GM12878 (cell line): ENCODE measurements at regions not wholly inside any gene's neighbourhood (a gene's known extent, or its start where the extent isn't known, plus 50 kb on each side); places are given as distances from the start of the nearest gene placed in this dataset.

Experiments used
- ATAC-seq: fragments of 200-7000 bp; cut with Tn5 transposase; 3 replicates; pipeline ENCODE4 v1.9.1; 2020; ENCODE audit warnings: mild to moderate bottlenecking, moderate library complexity
- BruUV-seq: library from RNA; stranded (reverse); fragments of 400-500 nt; replicated peaks from 2 replicates; lab custom pipeline; 2021; lab: Mats Ljungman, UMichigan
- CTCF ChIA-PET: fragments of 300-600 bp; sonication (Branson Sonifier 250); formaldehyde crosslinking; extraction: SDS; loops from one replicate; lab custom pipeline; 2021; ENCODE audit warnings: inconsistent platforms; lab: Yijun Ruan, JAX
- POLR2A ChIA-PET: fragments of 350-600 bp; formaldehyde crosslinking; extraction: SDS; loops from one replicate; lab custom pipeline; 2021; ENCODE audit warnings: inconsistent platforms; lab: Charles Lee
- RAD21 ChIA-PET: fragments of 300-600 bp; sonication (Branson Sonifier 250); formaldehyde crosslinking; loops from one replicate; lab custom pipeline; 2023; ENCODE audit warnings: antibody characterized with exemption; ENCODE audit not compliant: unreplicated experiment; lab: Charles Lee
- SMC1A ChIA-PET: fragments of 300-600 bp; sonication (Branson Sonifier 250); formaldehyde crosslinking; loops from one replicate; lab custom pipeline; 2023; ENCODE audit not compliant: unreplicated experiment, uncharacterized antibody; lab: Charles Lee
- DNase-seq: peaks from one replicate; pipeline ENCODE4 v3.0.0-alpha.2; 2011; ENCODE audit warnings: low read depth, low spot score
- FAIRE-seq: peaks from 3 replicates; lab custom pipeline; 2011; peaks lifted over from hg19 to GRCh38; lab: Jason Lieb, UNC
- H2AFZ ChIP-seq: 2 replicates; pipeline ENCODE4 v1.6.0; 2011; ENCODE audit warnings: low read depth, low read length, control low read depth; ENCODE audit not compliant: control insufficient read depth
- H3K27ac ChIP-seq: 2 replicates; pipeline ENCODE4 v1.5.1; 2011; ENCODE audit warnings: control low read depth; ENCODE audit not compliant: control insufficient read depth, insufficient read depth
- H3K27me3 ChIP-seq, 2 experiments: replicated peaks in 1 of 2; 2 replicates each; pipeline versions ENCODE4 v1.6.0 to v1.6.1; 2011; ENCODE audit warnings: low read length in 1 of 2; ENCODE audit not compliant: control insufficient read depth in 2 of 2, insufficient read depth in 2 of 2
- H3K36me3 ChIP-seq, 2 experiments: 2 replicates each; pipeline ENCODE4 v1.5.1; 2011; ENCODE audit warnings: low read length in 1 of 2; ENCODE audit not compliant: control insufficient read depth in 2 of 2, insufficient read depth in 2 of 2
- H3K4me1 ChIP-seq: 2 replicates; pipeline ENCODE4 v1.6.1; 2011; ENCODE audit warnings: mild to moderate bottlenecking, low read length, moderate library complexity, mixed read lengths; ENCODE audit not compliant: control insufficient read depth, insufficient read depth
- H3K4me2 ChIP-seq: 2 replicates; pipeline ENCODE4 v1.6.0; 2011; ENCODE audit warnings: control low read depth; ENCODE audit not compliant: control insufficient read depth, insufficient read depth
- H3K4me3 ChIP-seq: fragments of 200-600 bp; sonication (generic); 2 replicates; pipeline ENCODE4 v1.5.1; 2016
- H3K79me2 ChIP-seq: 2 replicates; pipeline ENCODE4 v1.6.0; 2011; ENCODE audit warnings: low read length; ENCODE audit not compliant: control insufficient read depth, insufficient read depth
- H3K9ac ChIP-seq: 2 replicates; pipeline ENCODE4 v1.8.0; 2011; ENCODE audit warnings: low read length, control low read depth, mixed read lengths; ENCODE audit not compliant: control insufficient read depth, insufficient read depth
- H3K9me3 ChIP-seq: replicated peaks from 3 replicates; pipeline ENCODE4 v1.5.1; 2011; ENCODE audit warnings: mild to moderate bottlenecking, low read length; ENCODE audit not compliant: control insufficient read depth, insufficient read depth
- H4K20me1 ChIP-seq: 2 replicates; pipeline ENCODE4 v1.6.0; 2011; ENCODE audit not compliant: control insufficient read depth, insufficient read depth
- CEBPZ ChIP-seq: fragments of 150-350 bp; IDR thresholded peaks from 2 replicates; pipeline ENCODE4 v1.6.1; 2016; ENCODE audit warnings: low read depth, low read length
- CHD2 ChIP-seq: IDR thresholded peaks from 2 replicates; pipeline ENCODE4 v1.6.1; 2011; ENCODE audit warnings: low read depth, low read length, improper control_type of control experiment, borderline replicate concordance
- E2F8 ChIP-seq: fragments of 450-650 bp; IDR thresholded peaks from 2 replicates; pipeline ENCODE4 v1.6.1; 2018; ENCODE audit warnings: mild to moderate bottlenecking, low read depth, moderate library complexity; ENCODE audit not compliant: partially characterized antibody
- EED ChIP-seq: sonication (generic); IDR thresholded peaks from 2 replicates; pipeline ENCODE4 v1.6.1; 2016; ENCODE audit warnings: antibody characterized with exemption, low read depth
- ESRRA ChIP-seq: IDR thresholded peaks from 2 replicates; pipeline ENCODE4 v1.6.1; 2012; ENCODE audit warnings: mild to moderate bottlenecking, low read length, improper control_type of control experiment
- IKZF2 ChIP-seq, 2 experiments: fragments of 450-650 bp; IDR thresholded peaks; 2 replicates each; pipeline ENCODE4 v1.6.1; 2017; ENCODE audit warnings: mild to moderate bottlenecking in 2 of 2, moderate library complexity in 2 of 2
- NKRF ChIP-seq: fragments of 450-650 bp; conservative IDR thresholded peaks from 2 replicates; pipeline ENCODE4 v1.6.1; 2017; ENCODE audit warnings: mild to moderate bottlenecking, moderate library complexity
- PKNOX1 ChIP-seq: fragments of 450-650 bp; IDR thresholded peaks from 2 replicates; pipeline ENCODE4 v1.6.1; 2016; ENCODE audit warnings: mild to moderate bottlenecking
- SMC3 ChIP-seq: IDR thresholded peaks from 2 replicates; pipeline ENCODE4 v1.6.1; 2011; ENCODE audit warnings: low read length, improper control_type of control experiment, borderline replicate concordance
- TAF1 ChIP-seq: IDR thresholded peaks from 2 replicates; pipeline ENCODE4 v1.6.1; 2011; ENCODE audit warnings: mild to moderate bottlenecking, low read depth, low read length, borderline replicate concordance
- TARDBP ChIP-seq: IDR thresholded peaks from 2 replicates; pipeline ENCODE4 v1.6.1; 2016; ENCODE audit warnings: borderline replicate concordance
- TCF7 ChIP-seq: IDR thresholded peaks from 2 replicates; pipeline ENCODE4 v1.6.1; 2014; ENCODE audit warnings: antibody characterized with exemption, borderline replicate concordance
- in situ Hi-C: fragments of 300-500 bp; cut with MboI; formaldehyde crosslinking; loops from 9 replicates; pipeline ENCODE4 v1.14.3; 2018; ENCODE audit warnings: mixed read lengths
- intact Hi-C: fragments of 100-400 bp; cut with micrococcal nuclease; formaldehyde crosslinking; loops from one replicate; pipeline ENCODE4 v1.14.2; 2022; ENCODE audit not compliant: unreplicated experiment

GRCh38 chr17:14808425-14808824 is 456.7 kb downstream of the PMP22 start:
- Histone ChIP-seq H3K4me1 (no peaks in the 10 kb centered on the region), H3K4me3 (no peak overlapping the region), H3K27ac (no peak overlapping the region), H3K36me3 (no peaks in the 10 kb centered on the region), H3K9me3 (no peaks in the 10 kb centered on the region), H3K27me3 (no peaks in the 10 kb centered on the region), H3K4me2 (no peak overlapping the region), H2AFZ (no peak overlapping the region), H4K20me1 (no peaks in the 10 kb centered on the region), H3K79me2 (no peaks in the 10 kb centered on the region), H3K9ac (no peak overlapping the region)
- TF ChIP-seq EED (no peak), CHD2 (no peak), TAF1 (no peak), PKNOX1 (no peak), E2F8 (no peak), NKRF (no peak), TCF7 (no peak), TARDBP (no peak), ESRRA (no peak), CEBPZ (no peak), IKZF2 (IDR thresholded peaks at IDR 0.05) (no peak), SMC3 (no peak)
- no TSS peak for BruUV-seq
- SMC1A ChIA-PET = no interaction called here
- RAD21 ChIA-PET = no interaction called here
- POLR2A ChIA-PET = no interaction called here
- in situ Hi-C loops (no loop called here), intact Hi-C loops (no loop called here)
- ATAC-seq (no peak), DNase-seq (no peak), FAIRE-seq (no peak)
- CTCF ChIA-PET = no interaction called here
